Bronchial epithelial cell (primary cell): ENCODE measurements at regions not wholly inside any gene's neighbourhood (a gene's known extent, or its start where the extent isn't known, plus 50 kb on each side); places are given as distances from the start of the nearest gene placed in this dataset.

Experiments used
- DNase-seq: peaks from one replicate; pipeline ENCODE4 v3.0.0-alpha.2; 2010; ENCODE audit warnings: low read depth
- FAIRE-seq: peaks from 2 replicates; lab custom pipeline; 2011; peaks lifted over from hg19 to GRCh38; lab: Jason Lieb, UNC
- H3K27me3 ChIP-seq: 2 replicates; pipeline ENCODE4 v1.5.1; 2011; ENCODE audit warnings: low read length; ENCODE audit not compliant: control insufficient read depth, insufficient read depth
- H3K36me3 ChIP-seq: 2 replicates; pipeline ENCODE4 v1.5.1; 2011; ENCODE audit warnings: low read length; ENCODE audit not compliant: control insufficient read depth, insufficient read depth
- H3K4me3 ChIP-seq: 2 replicates; pipeline ENCODE4 v1.5.1; 2011; ENCODE audit warnings: mild to moderate bottlenecking, low read depth, low read length, control low read depth
- TF ChIP-seq, protein P1 (sequence below): IDR thresholded peaks from 2 replicates; pipeline ENCODE4 v1.5.1; 2011; ENCODE audit warnings: mild to moderate bottlenecking, moderate library complexity, low read length, control low read depth, inconsistent platforms; ENCODE audit not compliant: insufficient read depth, severe bottlenecking

- TF ChIP-seq, protein P1, sequence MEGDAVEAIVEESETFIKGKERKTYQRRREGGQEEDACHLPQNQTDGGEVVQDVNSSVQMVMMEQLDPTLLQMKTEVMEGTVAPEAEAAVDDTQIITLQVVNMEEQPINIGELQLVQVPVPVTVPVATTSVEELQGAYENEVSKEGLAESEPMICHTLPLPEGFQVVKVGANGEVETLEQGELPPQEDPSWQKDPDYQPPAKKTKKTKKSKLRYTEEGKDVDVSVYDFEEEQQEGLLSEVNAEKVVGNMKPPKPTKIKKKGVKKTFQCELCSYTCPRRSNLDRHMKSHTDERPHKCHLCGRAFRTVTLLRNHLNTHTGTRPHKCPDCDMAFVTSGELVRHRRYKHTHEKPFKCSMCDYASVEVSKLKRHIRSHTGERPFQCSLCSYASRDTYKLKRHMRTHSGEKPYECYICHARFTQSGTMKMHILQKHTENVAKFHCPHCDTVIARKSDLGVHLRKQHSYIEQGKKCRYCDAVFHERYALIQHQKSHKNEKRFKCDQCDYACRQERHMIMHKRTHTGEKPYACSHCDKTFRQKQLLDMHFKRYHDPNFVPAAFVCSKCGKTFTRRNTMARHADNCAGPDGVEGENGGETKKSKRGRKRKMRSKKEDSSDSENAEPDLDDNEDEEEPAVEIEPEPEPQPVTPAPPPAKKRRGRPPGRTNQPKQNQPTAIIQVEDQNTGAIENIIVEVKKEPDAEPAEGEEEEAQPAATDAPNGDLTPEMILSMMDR: no peak
- Histone ChIP-seq H3K36me3 (no peaks in the 10 kb centered on the region), H3K4me3 (no peak overlapping the region), H3K27me3 (no peaks in the 10 kb centered on the region)
- DNase-seq: peak; percentile 86
- FAIRE-seq: no peak
Measured at GRCh38 chr3:106560451-106560966, 691.7 kb upstream of the CBLB start.

GRCh38 chr3:106566277-106566676 is 697.5 kb upstream of the CBLB start:
- no peak for DNase-seq
- no peaks in the 10 kb centered on the region for H3K27me3 ChIP-seq
- H3K36me3 ChIP-seq: no peaks in the 10 kb centered on the region
- no peak for FAIRE-seq
- no peak overlapping the region for H3K4me3 ChIP-seq
- TF ChIP-seq, protein P1: no peak

GRCh38 chr3:106570426-106570825 is 701.6 kb upstream of the CBLB start:
- Histone ChIP-seq H3K4me3 (no peak overlapping the region), H3K27me3 (no peaks in the 10 kb centered on the region), H3K36me3 (no peaks in the 10 kb centered on the region)
- no peak for FAIRE-seq
- peak; percentile 47 for DNase-seq
- TF ChIP-seq, protein P1: no peak

- TF ChIP-seq, protein P1: no peak
- Histone ChIP-seq H3K4me3 (no peak overlapping the region), H3K27me3 (no peaks in the 10 kb centered on the region), H3K36me3 (no peaks in the 10 kb centered on the region)
- FAIRE-seq: no peak
- DNase-seq: peak; percentile 44
Measured at GRCh38 chr3:106573605-106574004, 704.8 kb upstream of the CBLB start.

DNA sequence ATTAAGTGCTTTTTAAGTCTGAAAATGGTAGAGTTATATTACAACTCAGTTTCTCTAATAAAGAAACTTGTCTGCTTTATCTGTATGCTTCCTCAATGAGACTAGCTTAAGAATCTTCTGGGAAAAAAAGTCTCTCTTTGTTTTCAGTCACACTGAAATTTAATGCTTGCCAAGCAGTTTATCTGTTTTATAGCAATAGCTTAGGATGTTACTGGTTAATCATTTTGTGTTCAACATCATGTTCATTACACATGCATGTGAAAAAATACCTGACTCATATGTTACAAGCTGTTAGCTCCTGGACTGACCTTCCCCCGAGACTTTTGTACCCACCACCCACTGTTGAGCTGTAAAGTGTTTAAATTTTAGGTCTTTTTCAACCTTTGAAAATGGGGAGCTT is 706.2 kb upstream of the CBLB start:
- H3K4me3 ChIP-seq: no peak overlapping the region
- no peak for DNase-seq
- TF ChIP-seq, protein P1: no peak
- no peak for FAIRE-seq
- no peaks in the 10 kb centered on the region for H3K36me3 ChIP-seq
- no peaks in the 10 kb centered on the region for H3K27me3 ChIP-seq

GRCh38 chr3:106577241-106577640 is 708.4 kb upstream of the CBLB start:
- Histone ChIP-seq H3K4me3 (no peak overlapping the region), H3K36me3 (no peaks in the 10 kb centered on the region), H3K27me3 (no peaks in the 10 kb centered on the region)
- DNase-seq: no peak
- TF ChIP-seq, protein P1: no peak
- no peak for FAIRE-seq
